ENCODE measurements at regions not wholly inside any gene's neighbourhood (a gene's known extent, or its start where the extent isn't known, plus 50 kb on each side); places are given as distances from the start of the nearest gene placed in this dataset.

DNA sequence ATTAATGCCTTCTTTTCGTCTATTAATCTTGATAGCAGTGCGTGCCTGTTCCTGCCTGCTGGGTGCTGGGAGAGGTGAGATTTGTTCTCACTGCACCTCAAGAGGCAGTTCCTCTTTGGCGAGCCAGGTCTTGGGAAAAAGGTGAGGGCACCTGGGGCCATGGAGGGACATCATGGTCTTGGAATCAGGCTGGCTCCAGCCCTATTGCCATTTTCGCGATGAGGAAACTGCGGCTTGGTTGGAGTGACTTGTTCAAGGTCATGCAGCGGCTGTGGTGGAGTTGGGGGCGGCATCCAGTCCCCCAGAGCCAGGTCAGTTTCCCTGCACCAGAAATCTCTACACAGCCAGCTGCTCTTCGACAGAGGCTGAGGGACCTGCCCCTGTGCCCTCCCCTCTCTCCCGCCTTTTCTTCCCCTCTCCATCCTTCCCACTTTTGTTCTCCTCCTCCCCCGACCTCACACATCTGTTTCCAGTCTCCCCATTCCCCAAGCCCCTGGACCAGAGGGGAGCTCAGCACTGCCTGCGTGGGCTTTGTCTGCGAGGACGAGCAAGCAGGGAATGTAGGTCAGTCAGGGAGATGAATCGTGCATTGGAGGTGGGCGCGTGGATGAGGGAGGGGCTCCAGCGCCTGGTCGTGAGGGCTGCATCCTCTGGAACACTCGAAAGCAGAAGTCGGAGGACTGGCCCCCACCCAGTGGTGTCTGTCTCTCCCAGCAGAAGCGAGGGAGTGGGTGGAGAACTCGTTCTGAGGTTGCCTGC is 135.1 kb downstream of the ACTL8 start:
- 53 to 56% methylated on average over 23 of the region's 23 CpGs for WGBS, 2 donors
- TF ChIP-seq, protein P1, sequence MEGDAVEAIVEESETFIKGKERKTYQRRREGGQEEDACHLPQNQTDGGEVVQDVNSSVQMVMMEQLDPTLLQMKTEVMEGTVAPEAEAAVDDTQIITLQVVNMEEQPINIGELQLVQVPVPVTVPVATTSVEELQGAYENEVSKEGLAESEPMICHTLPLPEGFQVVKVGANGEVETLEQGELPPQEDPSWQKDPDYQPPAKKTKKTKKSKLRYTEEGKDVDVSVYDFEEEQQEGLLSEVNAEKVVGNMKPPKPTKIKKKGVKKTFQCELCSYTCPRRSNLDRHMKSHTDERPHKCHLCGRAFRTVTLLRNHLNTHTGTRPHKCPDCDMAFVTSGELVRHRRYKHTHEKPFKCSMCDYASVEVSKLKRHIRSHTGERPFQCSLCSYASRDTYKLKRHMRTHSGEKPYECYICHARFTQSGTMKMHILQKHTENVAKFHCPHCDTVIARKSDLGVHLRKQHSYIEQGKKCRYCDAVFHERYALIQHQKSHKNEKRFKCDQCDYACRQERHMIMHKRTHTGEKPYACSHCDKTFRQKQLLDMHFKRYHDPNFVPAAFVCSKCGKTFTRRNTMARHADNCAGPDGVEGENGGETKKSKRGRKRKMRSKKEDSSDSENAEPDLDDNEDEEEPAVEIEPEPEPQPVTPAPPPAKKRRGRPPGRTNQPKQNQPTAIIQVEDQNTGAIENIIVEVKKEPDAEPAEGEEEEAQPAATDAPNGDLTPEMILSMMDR (IDR thresholded peaks at IDR 0.05): no peak
- no peak for TF ChIP-seq POLR2A (IDR thresholded peaks at IDR 0.05)
- DNase-seq (ENCODE audit: low spot score in 2 of 2): peak in 1 of 2 donors; percentile 74

DNA sequence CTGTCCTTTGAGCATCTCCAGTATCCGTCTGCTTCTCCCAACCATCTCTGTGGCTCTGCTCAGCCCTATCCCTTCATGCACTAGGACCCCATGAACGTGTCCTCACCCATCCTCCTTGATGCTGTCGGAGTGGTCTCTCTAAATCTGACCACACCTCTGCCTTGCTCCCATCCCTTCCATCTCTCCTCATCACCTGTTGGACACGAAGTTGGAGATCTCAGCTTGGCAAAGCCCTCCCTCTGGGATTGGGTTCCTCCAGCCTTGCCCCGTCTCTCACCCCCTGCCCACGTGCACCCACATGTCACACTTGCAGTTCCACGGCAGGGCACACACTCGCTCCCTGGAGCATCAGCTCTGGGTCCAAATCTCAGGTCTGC is 135.7 kb downstream of the ACTL8 start:
- no peak for DNase-seq (ENCODE audit: low spot score in 2 of 2)
- intact Hi-C loops (cut with DNase I; ENCODE audit: low total_unique reads): no loop called here
- TF ChIP-seq, protein P1 (IDR thresholded peaks at IDR 0.05): no peak
- no peak overlapping the region for H3K4me3 ChIP-seq (ENCODE audit: low read depth, poor library complexity, severe bottlenecking)
- WGBS, 2 donors: 74 to 78% methylated on average over 8 of the region's 8 CpGs

More for the DNA sequence above, 135.1 kb downstream of the ACTL8 start:
- intact Hi-C loops (cut with DNase I; ENCODE audit: low total_unique reads): no loop called here
- H3K4me3 ChIP-seq (ENCODE audit: low read depth, poor library complexity, severe bottlenecking): no peak overlapping the region

DNA sequence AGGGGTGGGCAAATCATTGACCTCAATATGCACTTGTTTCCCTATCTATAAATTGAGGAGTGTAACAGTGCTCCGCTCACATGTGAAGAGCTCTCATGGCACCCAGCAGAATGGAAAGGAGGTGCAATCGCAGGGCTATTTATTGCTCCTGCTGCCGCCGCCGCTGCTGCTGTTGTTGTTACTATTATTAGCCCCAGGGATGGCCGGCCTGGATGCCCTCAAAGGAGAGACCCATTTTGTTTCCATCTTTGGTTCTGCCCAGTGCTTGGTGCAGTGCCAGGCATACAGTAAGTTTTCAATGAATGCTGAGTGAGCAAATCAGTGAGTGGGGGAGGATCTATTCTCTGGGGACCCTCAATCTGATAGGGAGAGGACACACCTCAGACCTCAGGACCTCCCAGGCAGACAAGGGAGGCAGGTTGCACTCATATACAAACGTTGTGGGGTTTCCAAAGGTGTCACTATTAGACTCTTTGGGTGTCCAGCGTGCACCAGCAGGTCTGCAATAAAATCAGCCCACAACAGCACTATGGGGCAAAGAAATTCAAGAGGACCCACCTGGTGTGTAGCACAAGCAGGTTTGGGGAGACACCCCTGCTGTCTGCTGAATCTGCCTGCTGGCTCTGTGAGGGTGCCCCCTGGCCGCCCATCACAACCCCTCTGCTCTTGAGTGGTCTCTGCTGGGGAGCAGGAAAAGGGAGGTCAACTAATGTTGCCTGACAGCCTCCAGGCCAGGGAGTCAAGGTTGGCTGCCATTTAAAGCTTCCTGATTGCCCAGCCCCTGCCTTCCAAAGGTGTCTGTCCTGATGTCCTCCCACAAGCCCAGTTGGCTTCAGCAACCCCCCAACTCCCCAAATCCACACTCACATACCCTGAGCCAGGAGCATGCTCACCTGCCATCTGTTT is 136.3 kb downstream of the ACTL8 start:
- intact Hi-C loops (cut with DNase I; ENCODE audit: low total_unique reads): no loop called here
- no peak overlapping the region for H3K4me3 ChIP-seq (ENCODE audit: low read depth, poor library complexity, severe bottlenecking)
- 63 to 74% methylated on average over 8 to 9 of the region's 9 CpGs for WGBS, 2 donors
- TF ChIP-seq POLR2A (IDR thresholded peaks at IDR 0.05): no peak
- TF ChIP-seq, protein P1 (IDR thresholded peaks at IDR 0.05): no peak
- DNase-seq (ENCODE audit: low spot score in 2 of 2): peak in 1 of 2 donors; percentile 48

DNA sequence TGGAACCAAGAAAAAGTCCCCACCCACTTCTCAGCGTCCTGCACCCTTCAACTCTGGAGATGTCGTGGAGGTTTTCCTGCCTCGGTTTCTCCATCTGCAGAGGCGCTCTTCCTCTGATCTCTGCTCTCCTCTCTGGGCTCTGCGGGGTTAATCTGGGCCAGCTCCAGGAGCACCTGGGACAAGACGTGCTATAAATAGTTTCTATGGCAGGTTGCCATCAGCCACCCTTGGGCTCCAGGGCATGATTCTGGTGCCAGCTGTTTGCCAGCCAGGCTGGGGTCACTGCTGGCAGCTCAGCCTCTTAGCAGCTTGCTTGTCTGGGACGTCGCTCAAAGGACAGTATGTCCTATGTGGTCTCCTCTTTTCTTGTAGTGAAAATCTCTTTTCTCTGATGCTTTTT is 137.1 kb downstream of the ACTL8 start:
- intact Hi-C loops (cut with DNase I; ENCODE audit: low total_unique reads): no loop called here
- peak in 1 of 2 donors; percentile 75 for DNase-seq (ENCODE audit: low spot score in 2 of 2)
- WGBS, 2 donors: 48 to 50% methylated on average over 8 of the region's 8 CpGs
- H3K4me3 ChIP-seq (ENCODE audit: low read depth, poor library complexity, severe bottlenecking): no peak overlapping the region
- TF ChIP-seq POLR2A (IDR thresholded peaks at IDR 0.05): no peak
- TF ChIP-seq, protein P1 (IDR thresholded peaks at IDR 0.05): no peak

DNA sequence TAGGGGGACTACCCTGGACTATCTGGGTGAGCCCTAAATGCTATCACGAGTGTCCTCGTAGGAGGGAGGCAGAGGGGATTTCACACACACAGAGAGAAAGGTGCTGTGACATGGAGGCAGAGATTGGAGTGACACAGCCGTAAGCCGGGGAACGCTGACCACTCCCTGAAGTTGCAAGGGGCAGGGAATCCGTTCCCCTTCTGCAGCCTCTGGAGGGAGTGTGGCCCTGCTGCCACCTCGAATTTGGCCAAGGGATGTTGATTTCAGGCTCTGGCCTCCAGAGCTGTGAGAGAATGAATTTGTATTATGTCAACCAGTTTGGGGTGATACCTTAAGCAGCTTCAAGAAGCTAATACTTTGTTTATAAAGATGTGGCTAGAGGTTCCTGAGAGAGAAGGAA is 137.7 kb downstream of the ACTL8 start:
- no peak overlapping the region for H3K4me3 ChIP-seq (ENCODE audit: low read depth, poor library complexity, severe bottlenecking)
- intact Hi-C loops (cut with DNase I; ENCODE audit: low total_unique reads): no loop called here
- WGBS, 2 donors: 50 to 60% methylated on average over 7 of the region's 7 CpGs
- peak in 1 of 2 donors; percentile 58 for DNase-seq (ENCODE audit: low spot score in 2 of 2)
- TF ChIP-seq POLR2A (IDR thresholded peaks at IDR 0.05): no peak
